Activated CD4-positive, alpha-beta memory T cell treated with anti-CD3 and anti-CD28 coated beads for 36 hours (primary cell): ENCODE measurements at regions not wholly inside any gene's neighbourhood (a gene's known extent, or its start where the extent isn't known, plus 50 kb on each side); places are given as distances from the start of the nearest gene placed in this dataset.

Experiments
- CTCF ChIA-PET: fragments of 350-600 bp; sonication (Branson Sonifier 250); formaldehyde crosslinking; loops from one replicate; lab custom pipeline; 2021; ENCODE audit warnings: antibody characterized with exemption, inconsistent platforms; lab: Charles Lee
- POLR2A ChIA-PET: fragments of 350-600 bp; sonication (Branson Sonifier 250); formaldehyde crosslinking; loops from one replicate; lab custom pipeline; 2021; ENCODE audit warnings: antibody characterized with exemption; lab: Charles Lee
- DNase-seq: peaks from one replicate; pipeline ENCODE4 v3.0.0-alpha.2; 2020
- H3K27ac Mint-ChIP-seq: one replicate; pipeline ENCODE4 v1.8.0; 2021; ENCODE audit warnings: mixed read lengths
- H3K27me3 Mint-ChIP-seq: one replicate; pipeline ENCODE4 v1.8.0; 2021; ENCODE audit warnings: mixed read lengths
- H3K36me3 Mint-ChIP-seq: one replicate; pipeline ENCODE4 v1.8.0; 2021; ENCODE audit warnings: mixed read lengths
- H3K4me1 Mint-ChIP-seq: one replicate; pipeline ENCODE4 v1.8.0; 2021; ENCODE audit warnings: low read depth, mixed read lengths
- H3K4me3 Mint-ChIP-seq: one replicate; pipeline ENCODE4 v1.8.0; 2021; ENCODE audit warnings: mild to moderate bottlenecking, mixed read lengths
- H3K9me3 Mint-ChIP-seq: one replicate; pipeline ENCODE4 v1.8.0; 2021; ENCODE audit warnings: mixed read lengths
- intact Hi-C: fragments of 100-400 bp; cut with micrococcal nuclease; formaldehyde crosslinking; loops from one replicate; pipeline ENCODE4 v1.15.1; 2023

GRCh38 chr6:67094431-67094946, 1387.5 kb upstream of the EYS start:
- no peaks in the 10 kb centered on the region for H3K36me3 Mint-ChIP-seq
- CTCF ChIA-PET, result no interaction called here
- H3K4me1 Mint-ChIP-seq, result no peaks in the 10 kb centered on the region
- intact Hi-C loops, result no loop called here
- no peak overlapping the region for H3K4me3 Mint-ChIP-seq
- DNase-seq, result no peak
- H3K27me3 Mint-ChIP-seq, result no peaks in the 10 kb centered on the region
- H3K9me3 Mint-ChIP-seq, result peaks cover 13% of the 10 kb centered on the region
- POLR2A ChIA-PET, result no interaction called here
- no peak overlapping the region for H3K27ac Mint-ChIP-seq

- Mint-ChIP-seq H3K36me3 (no peaks in the 10 kb centered on the region), H3K4me1 (no peaks in the 10 kb centered on the region), H3K9me3 (peaks cover 6% of the 10 kb centered on the region), H3K4me3 (no peak overlapping the region), H3K27ac (no peak overlapping the region), H3K27me3 (no peaks in the 10 kb centered on the region)
- ChIA-PET POLR2A (no interaction called here), CTCF (no interaction called here)
- no peak for DNase-seq
- intact Hi-C loops, result no loop called here
These were observed 1366.9 kb upstream of the EYS start for GRCh38 chr6:67073938-67074337.

- CTCF ChIA-PET, result no interaction called here
- Mint-ChIP-seq H3K27ac (no peak overlapping the region), H3K36me3 (no peaks in the 10 kb centered on the region), H3K4me1 (no peaks in the 10 kb centered on the region), H3K27me3 (no peaks in the 10 kb centered on the region), H3K4me3 (no peak overlapping the region), H3K9me3 (peaks cover 19% of the 10 kb centered on the region)
- no peak for DNase-seq
- intact Hi-C loops, result no loop called here
- POLR2A ChIA-PET, result no interaction called here
These were observed 1361.8 kb upstream of the EYS start for GRCh38 chr6:67068781-67069180.

- no peaks in the 10 kb centered on the region for H3K27me3 Mint-ChIP-seq
- DNase-seq, result no peak
- H3K27ac Mint-ChIP-seq, result no peak overlapping the region
- no peaks in the 10 kb centered on the region for H3K36me3 Mint-ChIP-seq
- no peaks in the 10 kb centered on the region for H3K4me1 Mint-ChIP-seq
- POLR2A ChIA-PET, result no interaction called here
- CTCF ChIA-PET, result no interaction called here
- intact Hi-C loops, result no loop called here
- peaks cover 24% of the 10 kb centered on the region for H3K9me3 Mint-ChIP-seq
- no peak overlapping the region for H3K4me3 Mint-ChIP-seq
These were observed 1357.3 kb upstream of the EYS start for GRCh38 chr6:67064323-67064722.

- POLR2A ChIA-PET, result no interaction called here
- no peak for DNase-seq
- H3K9me3 Mint-ChIP-seq, result peaks cover 8% of the 10 kb centered on the region
- H3K27me3 Mint-ChIP-seq, result no peaks in the 10 kb centered on the region
- H3K36me3 Mint-ChIP-seq, result no peaks in the 10 kb centered on the region
- no peak overlapping the region for H3K4me3 Mint-ChIP-seq
- CTCF ChIA-PET, result no interaction called here
- no peak overlapping the region for H3K27ac Mint-ChIP-seq
- no peaks in the 10 kb centered on the region for H3K4me1 Mint-ChIP-seq
- intact Hi-C loops, result no loop called here
These were observed 1341.0 kb upstream of the EYS start for GRCh38 chr6:67047996-67048395.

- Mint-ChIP-seq H3K9me3 (peaks cover 8% of the 10 kb centered on the region), H3K27ac (no peak overlapping the region), H3K4me1 (no peaks in the 10 kb centered on the region), H3K36me3 (no peaks in the 10 kb centered on the region), H3K27me3 (no peaks in the 10 kb centered on the region), H3K4me3 (no peak overlapping the region)
- ChIA-PET CTCF (no interaction called here), POLR2A (no interaction called here)
- no peak for DNase-seq
- intact Hi-C loops, result no loop called here
These were observed 1338.0 kb upstream of the EYS start for GRCh38 chr6:67045076-67045475.

- peaks cover 15% of the 10 kb centered on the region for H3K9me3 Mint-ChIP-seq
- no peak overlapping the region for H3K4me3 Mint-ChIP-seq
- POLR2A ChIA-PET, result no interaction called here
- H3K36me3 Mint-ChIP-seq, result no peaks in the 10 kb centered on the region
- CTCF ChIA-PET, result no interaction called here
- DNase-seq, result no peak
- intact Hi-C loops, result no loop called here
- no peaks in the 10 kb centered on the region for H3K27me3 Mint-ChIP-seq
- H3K27ac Mint-ChIP-seq, result no peak overlapping the region
- no peaks in the 10 kb centered on the region for H3K4me1 Mint-ChIP-seq
These were observed 1324.4 kb upstream of the EYS start for GRCh38 chr6:67031451-67031850.

- ChIA-PET POLR2A (no interaction called here), CTCF (no interaction called here)
- H3K27ac Mint-ChIP-seq, result no peak overlapping the region
- peaks cover 15% of the 10 kb centered on the region for H3K9me3 Mint-ChIP-seq
- no peak for DNase-seq
- no peaks in the 10 kb centered on the region for H3K27me3 Mint-ChIP-seq
- H3K36me3 Mint-ChIP-seq, result no peaks in the 10 kb centered on the region
- H3K4me1 Mint-ChIP-seq, result no peaks in the 10 kb centered on the region
- intact Hi-C loops, result no loop called here
- H3K4me3 Mint-ChIP-seq, result no peak overlapping the region
These were observed 1323.8 kb upstream of the EYS start for GRCh38 chr6:67030861-67031260.

- Mint-ChIP-seq H3K9me3 (peaks cover 16% of the 10 kb centered on the region), H3K36me3 (no peaks in the 10 kb centered on the region)
These were observed 1310.0 kb upstream of the EYS start for GRCh38 chr6:67016921-67017460.

GRCh38 chr6:67011441-67011840, 1304.4 kb upstream of the EYS start:
- ChIA-PET POLR2A (no interaction called here), CTCF (no interaction called here)
- Mint-ChIP-seq H3K36me3 (no peaks in the 10 kb centered on the region), H3K27me3 (no peaks in the 10 kb centered on the region), H3K27ac (no peak overlapping the region), H3K9me3 (peaks cover 17% of the 10 kb centered on the region), H3K4me3 (no peak overlapping the region), H3K4me1 (no peaks in the 10 kb centered on the region)
- DNase-seq, result no peak
- intact Hi-C loops, result no loop called here

More at GRCh38 chr6:67016921-67017460, 1310.0 kb upstream of the EYS start:
- Mint-ChIP-seq H3K27ac (no peak overlapping the region), H3K4me3 (no peak overlapping the region), H3K4me1 (no peaks in the 10 kb centered on the region), H3K27me3 (no peaks in the 10 kb centered on the region)
- CTCF ChIA-PET, result no interaction called here
- intact Hi-C loops, result no loop called here
- DNase-seq, result no peak
- POLR2A ChIA-PET, result no interaction called here

- H3K4me1 Mint-ChIP-seq, result no peaks in the 10 kb centered on the region
- H3K27me3 Mint-ChIP-seq, result no peaks in the 10 kb centered on the region
- H3K9me3 Mint-ChIP-seq, result peaks cover 16% of the 10 kb centered on the region
- ChIA-PET POLR2A (no interaction called here), CTCF (no interaction called here)
- H3K36me3 Mint-ChIP-seq, result no peaks in the 10 kb centered on the region
- H3K4me3 Mint-ChIP-seq, result no peak overlapping the region
- no peak for DNase-seq
- intact Hi-C loops, result no loop called here
- H3K27ac Mint-ChIP-seq, result no peak overlapping the region
These were observed 1302.8 kb upstream of the EYS start for GRCh38 chr6:67009818-67010217.

GRCh38 chr6:67003844-67004243, 1296.8 kb upstream of the EYS start:
- ChIA-PET CTCF (no interaction called here), POLR2A (no interaction called here)
- Mint-ChIP-seq H3K4me1 (no peaks in the 10 kb centered on the region), H3K9me3 (peaks cover 3% of the 10 kb centered on the region), H3K36me3 (no peaks in the 10 kb centered on the region), H3K27ac (no peak overlapping the region), H3K4me3 (no peak overlapping the region), H3K27me3 (no peaks in the 10 kb centered on the region)
- intact Hi-C loops, result no loop called here
- no peak for DNase-seq

GRCh38 chr6:67000121-67000520, 1293.1 kb upstream of the EYS start:
- H3K4me3 Mint-ChIP-seq, result no peak overlapping the region
- CTCF ChIA-PET, result no interaction called here

More at GRCh38 chr6:67000121-67000520, 1293.1 kb upstream of the EYS start:
- no peaks in the 10 kb centered on the region for H3K36me3 Mint-ChIP-seq
- no peak overlapping the region for H3K27ac Mint-ChIP-seq
- no peaks in the 10 kb centered on the region for H3K4me1 Mint-ChIP-seq
- H3K9me3 Mint-ChIP-seq, result peaks cover 13% of the 10 kb centered on the region
- DNase-seq, result no peak
- no peaks in the 10 kb centered on the region for H3K27me3 Mint-ChIP-seq
- POLR2A ChIA-PET, result no interaction called here
- intact Hi-C loops, result no loop called here
